ENCODE measurements at regions not wholly inside any gene's neighbourhood (a gene's known extent, or its start where the extent isn't known, plus 50 kb on each side); places are given as distances from the start of the nearest gene placed in this dataset.

- TF ChIP-seq CTCF (IDR thresholded peaks at IDR 0.05) (no peak), POLR2A (IDR thresholded peaks at IDR 0.05) (no peak)
Measured at GRCh38 chr10:78209970-78210369, 176.3 kb downstream of the RPS24 start.

All from testis (tissue), 2 donors.